HG03108 (cell line): ENCODE measurements at regions not wholly inside any gene's neighbourhood (a gene's known extent, or its start where the extent isn't known, plus 50 kb on each side); places are given as distances from the start of the nearest gene placed in this dataset.
"Not testable (repeated sequence)": the region's sequence is repeated elsewhere in the genome, so short reads cannot be mapped to it uniquely, and the experiment has no call there.

Experiments used
- ATAC-seq: cut with Tn5 transposase; IDR thresholded peaks from one replicate; pipeline ENCODE4 v1.9.1; 2021; ENCODE audit warnings: moderate library complexity; ENCODE audit not compliant: unreplicated experiment

- no peak for ATAC-seq
These were observed 141.8 kb upstream of the FHL2 start for GRCh38 chr2:105540642-105541041.

DNA sequence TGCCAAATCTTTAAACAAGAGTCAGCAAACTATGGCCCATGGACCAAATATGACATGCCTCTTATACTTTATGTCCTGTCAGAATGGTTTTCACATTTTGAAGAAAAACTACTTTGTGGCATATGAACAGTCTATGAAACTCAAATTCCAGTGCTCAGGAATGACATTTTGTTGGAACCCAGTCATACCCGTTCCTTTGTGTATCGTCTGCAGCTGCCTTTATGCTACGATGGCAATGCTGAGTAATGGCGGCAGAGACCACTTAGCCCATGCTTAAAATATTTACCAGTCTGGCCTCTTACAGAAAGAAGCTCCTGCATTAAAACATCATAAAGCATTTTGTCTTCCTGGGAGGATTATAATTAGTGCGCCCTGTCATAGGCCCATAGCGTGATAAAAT lies 140.5 kb upstream of the FHL2 start:
- no peak for ATAC-seq

DNA sequence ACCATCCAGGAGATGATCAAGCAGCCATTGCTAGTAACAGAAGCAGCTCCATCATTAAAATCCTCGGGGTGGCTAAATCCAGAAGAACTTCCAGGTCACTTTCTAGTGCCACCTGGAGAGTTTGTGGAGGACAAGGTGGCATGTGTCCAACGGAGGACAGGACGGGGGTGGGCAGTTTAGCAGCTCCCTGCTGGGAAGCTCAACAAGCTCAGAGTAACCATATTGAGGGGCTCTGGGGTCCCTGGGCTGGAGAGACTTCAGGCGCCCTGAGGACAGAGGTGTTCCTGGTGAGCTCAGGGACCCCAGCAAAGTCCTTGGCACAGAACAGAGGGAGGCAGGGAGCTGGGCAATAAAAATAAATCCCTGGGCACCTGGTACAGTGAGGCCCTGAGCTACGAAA lies 140.0 kb upstream of the FHL2 start:
- ATAC-seq = no peak

GRCh38 chr2:105537920-105538319 lies 139.1 kb upstream of the FHL2 start:
- ATAC-seq = no peak

GRCh38 chr2:105537466-105537865 lies 138.6 kb upstream of the FHL2 start:
- no peak for ATAC-seq

- no peak for ATAC-seq
These were observed 137.3 kb upstream of the FHL2 start for GRCh38 chr2:105536175-105536574.

DNA sequence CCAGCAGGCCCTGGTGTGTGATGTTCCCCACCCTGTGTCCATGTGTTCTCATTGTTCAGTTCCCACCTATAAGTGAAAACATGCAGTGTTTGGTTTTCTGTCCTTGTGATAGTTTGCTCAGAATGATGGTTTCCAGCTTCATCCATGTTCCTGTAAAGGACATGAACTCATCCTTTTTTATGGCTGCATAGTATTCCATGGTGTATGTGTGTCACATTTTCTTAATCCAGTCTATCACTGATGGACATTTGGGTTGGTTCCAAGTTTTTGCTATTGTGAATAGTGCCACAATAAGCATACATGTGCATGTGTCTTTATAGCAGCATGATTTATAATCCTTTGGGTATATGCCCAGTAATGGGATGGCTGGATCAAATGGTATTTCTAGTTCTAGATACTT lies 130.4 kb upstream of the FHL2 start:
- ATAC-seq = not testable (repeated sequence)

GRCh38 chr2:105526000-105526925 lies 127.4 kb upstream of the FHL2 start:
- ATAC-seq = no peak

DNA sequence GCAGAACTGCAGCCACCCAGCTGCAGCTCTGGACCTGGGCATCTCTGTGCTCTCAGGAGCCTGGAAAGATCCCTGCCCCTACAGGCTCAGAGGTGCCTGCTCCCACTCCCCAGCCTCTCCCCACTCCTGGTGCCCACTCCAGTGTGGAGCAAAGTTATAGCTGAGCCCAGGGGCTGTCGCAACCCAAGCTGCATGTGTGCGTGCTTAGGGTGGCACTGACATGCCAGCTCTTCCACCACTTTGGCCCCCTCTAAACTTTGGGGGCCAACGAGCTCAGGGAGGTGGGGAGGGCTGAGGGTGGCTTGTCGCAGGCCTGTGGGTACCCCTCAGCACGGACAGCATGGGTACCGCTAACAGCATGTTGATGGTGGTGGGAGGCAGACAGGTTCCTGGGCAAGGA lies 126.3 kb upstream of the FHL2 start:
- no peak for ATAC-seq

- no peak for ATAC-seq
These were observed 123.8 kb upstream of the FHL2 start for GRCh38 chr2:105522645-105523044.

- ATAC-seq = no peak
These were observed 122.8 kb upstream of the FHL2 start for GRCh38 chr2:105521616-105522015.

- no peak for ATAC-seq
These were observed 122.3 kb upstream of the FHL2 start for GRCh38 chr2:105521176-105521575.

DNA sequence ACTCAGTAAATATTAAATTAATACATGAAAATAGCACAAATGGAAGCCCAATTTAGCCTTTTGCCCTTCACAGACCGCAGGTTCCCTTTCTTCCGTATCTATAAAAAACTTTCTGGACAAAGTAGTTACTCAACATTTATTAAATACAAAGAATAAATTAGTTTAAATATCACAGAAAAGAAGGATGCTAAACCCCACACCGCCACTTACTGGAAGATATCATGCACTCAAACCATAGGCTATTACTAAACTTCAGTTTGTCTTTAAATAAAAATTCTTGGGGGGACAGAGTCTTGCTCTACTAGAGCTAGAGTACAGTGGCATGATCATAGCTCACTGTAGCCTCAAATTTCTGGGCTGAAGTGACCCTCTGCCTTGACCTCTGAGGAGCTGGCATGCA lies 120.7 kb upstream of the FHL2 start:
- no peak for ATAC-seq

DNA sequence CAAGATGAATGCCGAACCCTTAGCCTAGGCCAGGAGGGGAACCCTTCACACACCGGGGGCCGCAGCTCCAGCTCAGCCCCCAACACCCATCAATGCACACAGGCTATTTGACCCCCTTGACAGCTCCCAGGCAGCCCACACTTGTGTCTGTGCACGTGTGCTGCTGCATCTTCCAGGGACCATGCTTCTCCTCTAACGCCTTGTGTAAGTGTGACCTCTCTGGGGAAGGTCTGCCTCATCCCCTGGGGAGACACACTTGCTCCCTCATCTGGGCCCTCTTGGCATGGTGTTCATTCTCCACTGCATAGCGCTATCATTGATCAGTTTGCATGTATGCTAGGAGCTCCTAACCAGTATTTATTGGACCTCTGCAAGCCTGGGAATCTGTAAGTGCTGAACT lies 120.0 kb upstream of the FHL2 start:
- no peak for ATAC-seq

DNA sequence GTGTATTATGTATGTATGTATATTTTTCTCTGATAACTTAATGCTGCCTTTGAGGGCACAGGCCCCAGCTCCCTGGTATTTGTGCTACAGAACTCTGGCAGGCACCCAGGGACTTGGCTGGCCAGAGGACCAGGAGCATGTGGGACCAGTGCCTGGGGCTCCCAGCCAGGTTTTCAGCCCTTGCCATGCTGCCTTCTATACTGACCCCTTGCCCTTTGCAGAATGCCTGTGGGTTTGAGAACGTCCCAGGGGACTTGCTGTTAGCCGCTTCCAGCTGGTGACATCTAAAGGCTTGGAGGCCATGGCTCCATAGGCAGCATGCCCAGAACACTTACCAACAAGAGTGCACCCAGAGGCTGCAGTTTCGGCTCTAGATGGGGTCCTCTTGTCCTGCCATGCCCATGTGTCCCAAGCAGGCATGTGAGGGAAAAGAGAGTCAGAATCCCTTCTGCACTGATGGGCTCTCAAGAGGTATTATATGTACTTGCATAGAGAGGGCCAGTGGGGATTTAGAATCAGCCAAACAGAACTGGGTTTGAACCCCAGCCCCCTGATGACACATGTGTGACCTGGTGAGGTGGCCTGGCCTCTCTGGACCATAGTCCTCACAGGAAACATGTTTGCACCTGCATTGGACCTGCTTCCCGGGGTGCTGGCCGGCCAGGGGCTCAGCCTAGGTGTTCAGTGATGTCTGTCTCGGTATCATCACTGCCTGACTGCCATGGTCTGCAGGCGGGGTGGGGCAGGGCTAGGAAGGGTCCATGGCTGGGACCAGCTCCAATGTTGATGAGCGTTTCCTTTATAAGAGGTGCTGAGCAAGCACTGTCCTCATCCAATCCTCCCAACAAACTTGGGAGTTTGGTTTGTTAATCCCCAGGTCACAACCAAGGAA lies 119.2 kb upstream of the FHL2 start:
- no peak for ATAC-seq

- ATAC-seq = no peak
These were observed 116.9 kb upstream of the FHL2 start for GRCh38 chr2:105515581-105516415.

DNA sequence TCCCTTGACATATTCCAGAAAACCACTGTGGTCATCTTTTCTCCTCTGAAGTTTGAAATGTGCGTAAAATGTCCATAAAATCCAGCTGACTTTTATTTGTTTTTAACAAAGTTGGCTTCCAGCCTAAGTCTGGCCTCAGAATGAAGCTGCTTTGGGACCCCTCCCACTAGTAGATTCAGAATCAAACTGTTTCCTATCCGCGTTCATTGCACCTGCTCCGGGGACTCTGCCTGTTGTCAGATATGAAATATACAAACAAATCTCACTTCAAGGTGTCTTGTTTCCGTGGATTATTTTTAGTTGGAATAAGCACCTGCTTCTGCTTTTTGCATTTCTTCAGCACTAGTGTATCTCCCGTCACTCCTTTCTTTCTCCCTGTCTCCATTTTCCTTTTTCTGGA lies 115.7 kb upstream of the FHL2 start:
- no peak for ATAC-seq

DNA sequence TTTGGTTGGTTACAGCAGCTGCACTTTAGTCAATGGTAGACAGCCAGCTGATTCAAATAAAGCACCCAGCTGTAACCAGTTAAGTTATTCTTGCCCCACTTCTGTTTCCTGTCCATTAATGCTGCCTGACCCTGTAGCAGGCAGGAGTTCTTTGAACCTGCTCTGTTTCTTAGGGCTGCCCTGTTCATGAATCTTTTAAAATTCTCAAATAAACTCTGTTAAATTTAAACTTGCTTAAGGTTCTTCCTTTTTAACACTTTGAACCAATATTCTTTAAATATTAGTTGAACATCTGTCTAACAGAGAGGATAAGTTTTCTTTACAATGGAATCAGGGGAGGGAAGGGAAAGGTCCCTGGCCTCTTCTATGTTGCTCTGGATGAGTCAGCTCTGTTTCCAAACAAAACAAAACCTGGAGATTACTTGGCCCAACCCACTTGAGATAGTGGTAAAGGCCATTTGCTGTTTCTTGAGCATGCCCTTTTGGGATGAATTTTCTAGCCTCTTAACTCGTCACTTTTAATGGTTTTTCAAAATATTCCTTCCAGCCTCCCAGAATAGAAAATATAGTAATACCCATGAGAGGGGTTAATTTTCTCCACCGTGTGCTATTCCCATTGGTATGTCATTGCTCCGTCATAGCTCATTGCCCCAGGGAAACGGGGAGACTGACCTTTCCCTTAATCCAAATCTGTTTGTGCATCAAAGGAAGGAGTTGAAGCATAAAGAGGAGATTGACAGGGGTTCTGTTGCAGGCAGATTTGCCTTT lies 112.1 kb upstream of the FHL2 start:
- ATAC-seq = no peak

DNA sequence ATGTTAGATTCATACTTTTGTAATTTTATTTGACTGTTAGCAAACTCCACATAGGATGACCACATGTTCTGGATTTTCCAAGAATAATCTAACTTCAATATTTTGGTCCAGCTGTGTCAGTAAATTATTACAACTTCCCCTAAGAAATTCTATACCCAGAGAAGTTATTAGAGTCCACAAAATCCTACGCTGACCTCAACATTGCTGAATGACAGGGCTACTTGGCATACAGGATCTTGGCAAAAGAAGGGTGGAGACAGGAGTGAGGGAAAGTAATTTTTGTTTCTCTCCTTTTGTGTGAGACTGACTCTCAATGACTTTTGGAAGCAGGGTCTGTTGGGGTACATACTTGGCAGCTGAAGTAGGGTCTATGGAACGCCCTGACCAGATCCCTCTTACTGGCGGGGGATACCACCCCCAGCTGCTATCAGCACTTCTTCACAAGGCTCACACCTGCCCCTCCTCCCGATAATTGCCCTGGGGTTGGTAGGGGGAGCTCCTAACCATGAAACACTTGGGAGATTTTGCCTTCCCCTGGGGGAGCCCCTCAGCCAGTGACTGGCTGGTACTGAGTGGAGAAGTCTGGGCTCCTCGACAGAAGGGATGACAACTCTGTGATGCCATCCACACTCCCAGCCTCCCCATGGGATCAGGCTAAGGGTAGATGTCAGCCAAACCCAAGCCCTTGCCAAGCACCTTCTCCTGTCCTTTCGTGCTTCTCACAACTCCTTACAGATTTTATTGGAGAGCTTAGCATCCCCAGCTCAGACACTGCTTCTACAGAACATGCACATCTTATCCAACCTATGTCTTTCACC lies 110.6 kb upstream of the FHL2 start:
- ATAC-seq = no peak
